ENCODE measurements at regions not wholly inside any gene's neighbourhood (a gene's known extent, or its start where the extent isn't known, plus 50 kb on each side); places are given as distances from the start of the nearest gene placed in this dataset.

- TF ChIP-seq, protein P1, sequence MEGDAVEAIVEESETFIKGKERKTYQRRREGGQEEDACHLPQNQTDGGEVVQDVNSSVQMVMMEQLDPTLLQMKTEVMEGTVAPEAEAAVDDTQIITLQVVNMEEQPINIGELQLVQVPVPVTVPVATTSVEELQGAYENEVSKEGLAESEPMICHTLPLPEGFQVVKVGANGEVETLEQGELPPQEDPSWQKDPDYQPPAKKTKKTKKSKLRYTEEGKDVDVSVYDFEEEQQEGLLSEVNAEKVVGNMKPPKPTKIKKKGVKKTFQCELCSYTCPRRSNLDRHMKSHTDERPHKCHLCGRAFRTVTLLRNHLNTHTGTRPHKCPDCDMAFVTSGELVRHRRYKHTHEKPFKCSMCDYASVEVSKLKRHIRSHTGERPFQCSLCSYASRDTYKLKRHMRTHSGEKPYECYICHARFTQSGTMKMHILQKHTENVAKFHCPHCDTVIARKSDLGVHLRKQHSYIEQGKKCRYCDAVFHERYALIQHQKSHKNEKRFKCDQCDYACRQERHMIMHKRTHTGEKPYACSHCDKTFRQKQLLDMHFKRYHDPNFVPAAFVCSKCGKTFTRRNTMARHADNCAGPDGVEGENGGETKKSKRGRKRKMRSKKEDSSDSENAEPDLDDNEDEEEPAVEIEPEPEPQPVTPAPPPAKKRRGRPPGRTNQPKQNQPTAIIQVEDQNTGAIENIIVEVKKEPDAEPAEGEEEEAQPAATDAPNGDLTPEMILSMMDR (IDR thresholded peaks at IDR 0.05): no peak
- TF ChIP-seq POLR2A (IDR thresholded peaks at IDR 0.05) (no peak), POLR2AphosphoS5 (IDR thresholded peaks at IDR 0.05) (no peak)
These were observed 85.1 kb upstream of the PTPN1 start for GRCh38 chr20:50425076-50425475.

Data from breast epithelium (tissue), 3 donors.